IMR-90 (cell line): ENCODE measurements at regions not wholly inside any gene's neighbourhood (a gene's known extent, or its start where the extent isn't known, plus 50 kb on each side); places are given as distances from the start of the nearest gene placed in this dataset.

ENCODE experiments used
- ATAC-seq: fragments of 200-7000 bp; cut with Tn5 transposase; 2 replicates; pipeline ENCODE4 v1.9.1; 2020; ENCODE audit warnings: low read depth, mild to moderate bottlenecking, moderate library complexity
- BruUV-seq: library from RNA; stranded (reverse); fragments of 400-500 nt; replicated peaks from 2 replicates; lab custom pipeline; 2021; lab: Mats Ljungman, UMichigan
- CTCF ChIA-PET: fragments of 300-600 bp; formaldehyde crosslinking; extraction: SDS; loops from one replicate; lab custom pipeline; 2021; ENCODE audit warnings: antibody characterized with exemption; lab: Yijun Ruan, JAX
- POLR2A ChIA-PET: fragments of 300-600 bp; sonication (Branson Sonifier 250); formaldehyde crosslinking; loops from one replicate; lab custom pipeline; 2022; ENCODE audit warnings: antibody characterized with exemption; ENCODE audit not compliant: unreplicated experiment; lab: Charles Lee
- DNase-seq: peaks from one replicate; pipeline ENCODE4 v3.0.0; 2013
- H2AFZ ChIP-seq: replicated peaks from 2 replicates; pipeline ENCODE3; 2013; ENCODE audit warnings: low read length, mild to moderate bottlenecking; ENCODE audit not compliant: poor library complexity
- H2AK5ac ChIP-seq: 2 replicates; pipeline ENCODE4 v1.6.1; 2013; ENCODE audit warnings: low read depth, low read length, inconsistent platforms
- H2AK9ac ChIP-seq: replicated peaks from 2 replicates; pipeline ENCODE3; 2013; ENCODE audit warnings: mild to moderate bottlenecking, low read depth, low read length, moderate library complexity; ENCODE audit not compliant: poor library complexity
- H2BK120ac ChIP-seq: 2 replicates; pipeline ENCODE4 v1.6.1; 2013; ENCODE audit warnings: low read depth, low read length, inconsistent platforms
- H2BK15ac ChIP-seq: 3 replicates; pipeline ENCODE4 v1.6.1; 2013; ENCODE audit warnings: low read depth, low read length, inconsistent platforms
- H2BK20ac ChIP-seq: 2 replicates; pipeline ENCODE4 v1.6.1; 2013; ENCODE audit warnings: low read depth, mild to moderate bottlenecking, inconsistent platforms, low read length, moderate library complexity
- H2BK5ac ChIP-seq: 2 replicates; pipeline ENCODE4 v1.6.1; 2013; ENCODE audit warnings: mild to moderate bottlenecking, low read depth, low read length, inconsistent platforms; ENCODE audit not compliant: poor library complexity, severe bottlenecking
- H3K14ac ChIP-seq: replicated peaks from 2 replicates; pipeline ENCODE4 v1.6.1; 2013; ENCODE audit warnings: low read depth, low read length, inconsistent platforms
- H3K18ac ChIP-seq: 2 replicates; pipeline ENCODE4 v1.6.1; 2013; ENCODE audit warnings: low read depth, low read length, control low read depth
- H3K23ac ChIP-seq: 2 replicates; pipeline ENCODE4 v1.6.1; 2013; ENCODE audit warnings: low read depth, low read length, inconsistent platforms
- H3K27ac ChIP-seq: 2 replicates; pipeline ENCODE4 v1.5.1; 2013; ENCODE audit warnings: mild to moderate bottlenecking, control low read depth, low read length; ENCODE audit not compliant: insufficient read depth
- H3K27me3 ChIP-seq: 2 replicates; pipeline ENCODE4 v1.6.1; 2013; ENCODE audit warnings: low read length; ENCODE audit not compliant: control insufficient read depth, insufficient read depth
- H3K36me3 ChIP-seq: 2 replicates; pipeline ENCODE4 v1.6.1; 2013; ENCODE audit warnings: low read length, mixed read lengths; ENCODE audit not compliant: control insufficient read depth, insufficient read depth
- H3K4ac ChIP-seq: 2 replicates; pipeline ENCODE4 v1.6.1; 2013; ENCODE audit warnings: low read depth, low read length, inconsistent platforms
- H3K4me1 ChIP-seq: 2 replicates; pipeline ENCODE4 v1.6.1; 2013; ENCODE audit warnings: low read length, mixed read lengths; ENCODE audit not compliant: control insufficient read depth, insufficient read depth
- H3K4me2 ChIP-seq: 2 replicates; pipeline ENCODE4 v1.6.1; 2013; ENCODE audit warnings: low read depth, mild to moderate bottlenecking, control low read depth, low read length, moderate library complexity
- H3K4me3 ChIP-seq: 2 replicates; pipeline ENCODE4 v1.5.1; 2013; ENCODE audit warnings: low read depth, mild to moderate bottlenecking, control low read depth, low read length, moderate library complexity; ENCODE audit not compliant: insufficient read depth
- H3K56ac ChIP-seq: 2 replicates; pipeline ENCODE4 v1.6.1; 2013; ENCODE audit warnings: low read length, inconsistent platforms; ENCODE audit not compliant: insufficient read depth; ENCODE audit errors: extremely low read depth
- H3K79me1 ChIP-seq, 2 experiments: 2 replicates each; pipeline ENCODE4 v1.6.1; 2013; ENCODE audit warnings: low read length in 2 of 2, inconsistent platforms in 1 of 2, low read depth in 1 of 2
- H3K9ac ChIP-seq: 2 replicates; pipeline ENCODE4 v1.6.1; 2013; ENCODE audit warnings: low read depth, low read length, control low read depth
- H3K9me1 ChIP-seq: 2 replicates; pipeline ENCODE4 v1.6.1; 2013; ENCODE audit warnings: low read length, inconsistent platforms; ENCODE audit not compliant: insufficient read depth
- H3K9me3 ChIP-seq: 2 replicates; pipeline ENCODE4 v1.6.1; 2013; ENCODE audit warnings: low read length; ENCODE audit not compliant: control insufficient read depth, insufficient read depth
- H4K20me1 ChIP-seq: 2 replicates; pipeline ENCODE4 v1.6.1; 2013; ENCODE audit warnings: low read length, inconsistent platforms; ENCODE audit not compliant: insufficient read depth
- H4K5ac ChIP-seq: 2 replicates; pipeline ENCODE4 v1.6.1; 2013; ENCODE audit warnings: mild to moderate bottlenecking, low read depth, low read length, control low read depth
- H4K8ac ChIP-seq, 2 experiments: 2 replicates each; pipeline ENCODE4 v1.6.1; 2013; ENCODE audit warnings: low read depth in 2 of 2, low read length in 2 of 2, control low read depth in 1 of 2, inconsistent platforms in 1 of 2
- H4K91ac ChIP-seq: 2 replicates; pipeline ENCODE4 v1.6.1; 2013; ENCODE audit warnings: low read depth, low read length, inconsistent platforms; ENCODE audit not compliant: insufficient read depth
- MXI1 ChIP-seq: IDR thresholded peaks from 2 replicates; pipeline ENCODE4 v1.6.1; 2012; ENCODE audit warnings: low read depth, mild to moderate bottlenecking, low read length, moderate library complexity, borderline replicate concordance
- WGBS, 2 experiments: methylation state at CpG; one replicate each; pipeline versions ENCODE4 v1.1.5 to v1.1.7; 2013; ENCODE audit warnings: missing lambda C conversion rate in 2 of 2; ENCODE audit not compliant: insufficient read length in 1 of 2; ENCODE audit errors: extremely low coverage in 2 of 2; 5-methylcytosine and 5-hydroxymethylcytosine counted together
- dilution Hi-C: fragments of 300-500 bp; cut with HindIII; formaldehyde crosslinking; loops from one replicate; pipeline ENCODE4 v1.14.3; 2018; ENCODE audit warnings: low sequenced_read_pairs; ENCODE audit not compliant: unreplicated experiment
- in situ Hi-C: fragments of 300-500 bp; cut with MboI; formaldehyde crosslinking; loops from 3 replicates; pipeline ENCODE4 v1.14.3; 2019; ENCODE audit warnings: low sequenced_read_pairs, inconsistent platforms, mixed read lengths
- intact Hi-C: fragments of 100-400 bp; cut with micrococcal nuclease; formaldehyde crosslinking; loops from 2 replicates; pipeline ENCODE4 v1.10.0; 2022
- TF ChIP-seq, protein P1 (sequence below): fragments of 150-350 bp; IDR thresholded peaks from 2 replicates; pipeline ENCODE4 v1.6.1; 2017; ENCODE audit warnings: mild to moderate bottlenecking, antibody characterized with exemption, low read length, low read depth

DNA sequence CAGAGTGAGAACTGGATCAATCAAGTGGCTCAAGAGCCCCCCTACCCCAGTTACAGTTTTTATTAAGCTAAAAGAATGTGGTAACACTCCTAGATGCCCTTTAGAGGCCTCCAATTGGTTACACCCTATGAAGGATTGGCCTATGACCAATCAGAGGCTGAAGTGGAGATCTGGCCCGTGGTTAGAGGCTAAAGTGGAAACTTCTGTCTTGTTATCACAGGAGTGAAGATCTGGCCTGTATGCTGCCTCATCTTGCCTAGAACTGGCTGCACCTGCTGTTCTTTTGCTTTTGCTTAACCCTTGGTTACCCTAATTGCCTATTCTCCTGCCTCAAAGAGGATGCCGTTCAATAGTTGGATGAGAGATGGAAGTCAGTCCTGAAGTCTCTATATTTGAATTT is 100.1 kb upstream of the MAP2 start:
- ChIA-PET CTCF (interaction anchor here (1.4 kb wide), 1 partner anchor 11 kb away, joined by 6 read pairs; no protein-coding TSS in a partner anchor), POLR2A (no interaction called here)
- Histone ChIP-seq H2BK120ac (no peak overlapping the region), H3K14ac (no peak overlapping the region), H3K9me1 (no peaks in the 10 kb centered on the region), H3K27ac (no peak overlapping the region), H3K27me3 (no peaks in the 10 kb centered on the region), H3K4me1 (no peaks in the 10 kb centered on the region), H2AK9ac (no peak overlapping the region), H4K5ac (no peak overlapping the region), H4K91ac (no peak overlapping the region), H2BK15ac (no peak overlapping the region), H3K56ac (no peak overlapping the region), H3K79me1 (no peaks in the 10 kb centered on the region), H2BK20ac (no peak overlapping the region), H4K8ac (no peak overlapping the region), H2AK5ac (no peak overlapping the region), H3K23ac (no peak overlapping the region), H3K18ac (no peak overlapping the region), H3K9ac (no peak overlapping the region), H2BK5ac (no peak overlapping the region), H3K36me3 (no peaks in the 10 kb centered on the region), H3K4me2 (no peak overlapping the region), H4K20me1 (no peaks in the 10 kb centered on the region), H3K9me3 (no peaks in the 10 kb centered on the region), H2AFZ (no peak overlapping the region), H3K4me3 (no peak overlapping the region), H3K4ac (no peak overlapping the region)
- intact Hi-C loops (no loop called here), dilution Hi-C loops (no loop called here), in situ Hi-C loops (loop anchor here (25.0 kb wide), 1 partner anchor 911 kb away; the partner anchor contains the start of gene PTH2R)
- WGBS, 2 experiments: no CpG with 5 or more reads among the region's 2 CpGs
- ATAC-seq: no peak
- no peak for DNase-seq
- BruUV-seq: no TSS peak
- TF ChIP-seq, protein P1, sequence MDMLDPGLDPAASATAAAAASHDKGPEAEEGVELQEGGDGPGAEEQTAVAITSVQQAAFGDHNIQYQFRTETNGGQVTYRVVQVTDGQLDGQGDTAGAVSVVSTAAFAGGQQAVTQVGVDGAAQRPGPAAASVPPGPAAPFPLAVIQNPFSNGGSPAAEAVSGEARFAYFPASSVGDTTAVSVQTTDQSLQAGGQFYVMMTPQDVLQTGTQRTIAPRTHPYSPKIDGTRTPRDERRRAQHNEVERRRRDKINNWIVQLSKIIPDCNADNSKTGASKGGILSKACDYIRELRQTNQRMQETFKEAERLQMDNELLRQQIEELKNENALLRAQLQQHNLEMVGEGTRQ: no peak
- TF ChIP-seq MXI1: no peak
